Thymus (tissue), 11 donors: ENCODE measurements at regions not wholly inside any gene's neighbourhood (a gene's known extent, or its start where the extent isn't known, plus 50 kb on each side); places are given as distances from the start of the nearest gene placed in this dataset.

Experiments used
- DNase-seq, 9 donors: peaks; one replicate each; pipeline ENCODE4 v3.0.0-alpha.2; 2013; ENCODE audit warnings: low spot score in 9 of 9, low read depth in 6 of 9, missing footprints in 1 of 9
- H3K27ac ChIP-seq, 2 donors: one replicate each; pipeline ENCODE4 v1.5.1; 2013; ENCODE audit warnings: control low read depth in 1 of 2, low read depth in 1 of 2, low read length in 1 of 2, mild to moderate bottlenecking in 1 of 2, moderate library complexity in 1 of 2
- H3K27me3 ChIP-seq, 2 donors: one replicate each; pipeline ENCODE4 v1.5.1; 2013; ENCODE audit warnings: low read length in 1 of 2; ENCODE audit not compliant: control insufficient read depth in 2 of 2, insufficient read depth in 1 of 2
- H3K36me3 ChIP-seq, 2 donors: one replicate each; pipeline ENCODE4 v1.5.1; 2013; ENCODE audit warnings: low read length in 1 of 2, mild to moderate bottlenecking in 1 of 2, moderate library complexity in 1 of 2; ENCODE audit not compliant: control insufficient read depth in 2 of 2, insufficient read depth in 2 of 2
- H3K4me1 ChIP-seq, 2 donors: one replicate each; pipeline ENCODE4 v1.5.1; 2013; ENCODE audit warnings: low read length in 2 of 2; ENCODE audit not compliant: control insufficient read depth in 2 of 2, insufficient read depth in 2 of 2
- H3K4me3 ChIP-seq, 2 donors: one replicate each; pipeline ENCODE4 v1.5.1; 2013; ENCODE audit warnings: low read length in 2 of 2, control low read depth in 1 of 2, mild to moderate bottlenecking in 1 of 2
- H3K9me3 ChIP-seq, 2 donors: one replicate each; pipeline ENCODE4 v1.5.1; 2013; ENCODE audit warnings: low read length in 1 of 2, mild to moderate bottlenecking in 1 of 2; ENCODE audit not compliant: control insufficient read depth in 2 of 2, insufficient read depth in 1 of 2
- WGBS: extraction: QIAGEN DNeasy Blood & Tissue Kit; methylation state at CpG from one replicate; pipeline ENCODE4 v1.1.7; 2013; 5-methylcytosine and 5-hydroxymethylcytosine counted together
- donor health status: healthy.

DNA sequence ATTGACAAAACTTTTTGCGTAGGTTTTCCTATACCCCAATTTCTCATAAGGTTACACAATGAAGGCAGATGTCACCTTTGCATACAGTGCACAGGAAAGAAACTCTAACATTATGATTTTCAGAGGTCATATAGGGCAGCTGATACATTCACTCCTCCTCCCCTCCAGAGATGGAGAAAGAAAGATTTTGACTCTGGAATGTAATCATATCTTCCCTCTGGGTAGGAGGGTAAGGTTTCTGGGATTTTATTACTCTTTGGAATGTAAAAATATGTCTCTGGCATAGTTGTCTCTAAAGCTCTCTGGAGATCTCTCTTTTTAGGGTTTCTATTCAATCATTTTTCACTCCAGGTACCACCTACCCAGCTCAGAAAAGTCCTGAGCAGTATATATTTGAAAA lies 398.3 kb downstream of the GPD2 start:
- Histone ChIP-seq H3K4me3 (no peak overlapping the region), H3K9me3 (no peaks in the 10 kb centered on the region), H3K27ac (no peak overlapping the region), H3K36me3 (no peaks in the 10 kb centered on the region), H3K4me1 (no peaks in the 10 kb centered on the region), H3K27me3 (no peaks in the 10 kb centered on the region)
- no peak for DNase-seq
- 97% methylated on average over 1 of the region's 1 CpG for WGBS

DNA sequence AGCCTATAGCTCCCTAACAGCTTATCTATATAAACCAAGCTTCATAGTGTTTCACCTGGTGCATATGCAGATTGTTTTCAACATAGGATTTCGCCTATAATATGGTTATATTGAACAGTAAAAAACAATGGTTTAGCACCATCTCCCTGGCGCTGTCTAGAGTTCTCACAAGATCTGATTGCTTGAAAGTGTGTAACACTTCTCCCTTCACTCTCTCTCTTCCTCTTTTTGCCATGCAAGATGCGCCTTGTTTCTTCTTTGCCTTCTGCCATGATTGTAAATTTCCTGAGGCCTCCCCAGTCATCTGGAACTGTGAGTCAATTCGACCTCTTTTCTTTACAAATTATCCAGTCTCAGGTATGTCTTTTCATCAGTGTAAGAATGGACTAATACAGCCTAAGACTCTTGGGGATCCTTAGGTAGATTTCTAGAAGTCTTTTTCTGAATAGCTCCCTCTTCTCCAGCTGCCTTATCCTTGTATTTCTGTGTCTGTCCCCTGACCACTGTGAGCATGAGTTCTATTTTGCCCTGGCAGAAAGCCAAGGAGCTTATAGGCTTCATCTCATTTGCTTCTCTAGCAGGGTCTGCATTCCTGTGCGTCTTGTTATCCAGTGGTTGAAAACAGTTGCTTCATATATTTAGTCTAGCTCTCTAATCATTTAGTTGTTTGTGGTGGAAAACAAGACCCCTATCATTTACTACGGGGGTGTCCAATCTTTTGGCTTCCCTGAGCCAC lies 401.6 kb downstream of the GPD2 start:
- H3K9me3 ChIP-seq: no peaks in the 10 kb centered on the region
- H3K4me3 ChIP-seq: no peak overlapping the region
- WGBS: 89% methylated on average over 6 of the region's 6 CpGs
- H3K27me3 ChIP-seq: no peaks in the 10 kb centered on the region
- H3K4me1 ChIP-seq: no peaks in the 10 kb centered on the region
- DNase-seq: no peak
- H3K36me3 ChIP-seq: no peaks in the 10 kb centered on the region
- H3K27ac ChIP-seq: no peak overlapping the region

DNA sequence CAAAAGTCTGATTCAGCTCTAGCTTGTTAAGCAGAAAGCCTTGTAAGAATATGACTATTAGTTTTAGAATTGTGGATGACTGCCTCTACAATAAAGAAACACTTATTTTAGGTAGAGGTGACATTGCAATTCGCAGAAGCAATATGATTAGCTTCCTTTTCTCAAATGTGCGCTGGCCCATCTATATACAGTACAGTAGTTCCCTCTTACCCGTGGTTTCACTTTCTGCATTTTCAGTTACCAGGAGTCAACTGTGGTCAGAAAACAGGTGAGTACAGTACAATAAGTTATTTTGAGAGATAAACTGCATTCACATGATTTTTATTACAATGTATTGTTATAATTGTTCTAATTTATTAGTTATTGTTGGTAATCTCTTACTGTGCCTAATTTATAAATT lies 405.1 kb downstream of the GPD2 start:
- Histone ChIP-seq H3K36me3 (no peaks in the 10 kb centered on the region), H3K27me3 (no peaks in the 10 kb centered on the region), H3K4me3 (no peak overlapping the region), H3K27ac (no peak overlapping the region), H3K9me3 (no peaks in the 10 kb centered on the region), H3K4me1 (no peaks in the 10 kb centered on the region)
- WGBS: 79% methylated on average over 3 of the region's 3 CpGs
- no peak for DNase-seq

DNA sequence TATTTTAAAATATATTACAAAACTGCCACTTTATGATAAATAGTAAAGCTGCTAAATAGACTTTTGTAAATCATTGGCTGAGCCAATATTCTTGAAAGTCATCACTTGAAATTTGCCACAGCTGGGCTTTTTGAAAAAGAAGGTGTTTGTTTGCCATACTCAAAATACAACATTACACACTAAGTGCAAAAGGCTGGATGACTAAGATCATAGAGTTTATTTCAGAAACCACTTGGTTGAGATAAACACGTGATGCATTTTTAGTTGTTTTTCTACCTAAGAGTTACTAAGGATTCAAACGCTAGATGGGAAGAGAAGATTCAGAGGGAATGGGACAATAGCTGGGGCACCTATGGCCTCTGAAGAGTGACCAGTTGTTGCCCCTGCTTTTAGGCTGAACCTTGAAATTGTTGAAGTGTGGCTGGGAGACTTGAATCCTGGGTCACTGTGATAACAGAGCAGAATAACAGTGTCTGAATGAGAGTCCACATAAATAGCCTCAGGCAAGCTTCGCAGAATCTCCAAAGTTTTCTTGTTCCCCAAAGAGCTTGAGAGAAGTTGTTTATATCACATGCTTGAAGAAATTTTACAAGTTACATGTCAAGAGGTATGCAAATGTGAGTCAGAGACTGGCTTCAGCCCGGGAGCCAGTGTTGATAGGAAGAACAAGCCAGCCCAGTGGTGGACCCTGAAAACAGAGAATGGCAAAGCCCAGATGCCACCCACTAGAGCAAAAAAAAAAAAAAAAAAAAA lies 409.8 kb downstream of the GPD2 start:
- Histone ChIP-seq H3K27ac (no peak overlapping the region), H3K9me3 (no peaks in the 10 kb centered on the region), H3K27me3 (no peaks in the 10 kb centered on the region), H3K4me3 (no peak overlapping the region), H3K36me3 (no peaks in the 10 kb centered on the region), H3K4me1 (no peaks in the 10 kb centered on the region)
- DNase-seq: no peak
- WGBS: 66% methylated on average over 4 of the region's 4 CpGs

DNA sequence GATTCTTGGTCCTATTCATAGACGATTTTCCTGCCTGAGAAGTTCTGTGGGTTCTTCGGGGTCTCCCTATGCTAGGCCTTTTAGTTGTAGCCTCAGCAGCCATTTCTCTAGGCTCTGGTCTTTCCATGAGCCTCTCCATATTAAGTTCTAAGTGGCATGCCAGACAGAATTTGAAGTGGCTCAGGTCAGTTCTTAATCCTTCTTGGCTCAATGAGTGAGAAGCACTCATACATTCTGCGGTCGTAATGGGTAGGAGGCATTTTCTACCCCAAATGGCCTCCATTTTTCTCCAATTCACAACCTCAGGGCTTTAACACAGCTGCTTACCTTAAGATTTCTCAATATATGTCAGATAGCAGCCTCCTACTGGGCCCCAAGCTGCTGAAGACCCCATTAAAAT lies 405.3 kb upstream of the GALNT5 start:
- H3K4me3 ChIP-seq: no peak overlapping the region
- H3K36me3 ChIP-seq: no peaks in the 10 kb centered on the region
- 95% methylated on average over 4 of the region's 4 CpGs for WGBS
- no peak for DNase-seq
- no peaks in the 10 kb centered on the region for H3K4me1 ChIP-seq
- no peaks in the 10 kb centered on the region for H3K9me3 ChIP-seq
- no peak overlapping the region for H3K27ac ChIP-seq
- H3K27me3 ChIP-seq: no peaks in the 10 kb centered on the region

DNA sequence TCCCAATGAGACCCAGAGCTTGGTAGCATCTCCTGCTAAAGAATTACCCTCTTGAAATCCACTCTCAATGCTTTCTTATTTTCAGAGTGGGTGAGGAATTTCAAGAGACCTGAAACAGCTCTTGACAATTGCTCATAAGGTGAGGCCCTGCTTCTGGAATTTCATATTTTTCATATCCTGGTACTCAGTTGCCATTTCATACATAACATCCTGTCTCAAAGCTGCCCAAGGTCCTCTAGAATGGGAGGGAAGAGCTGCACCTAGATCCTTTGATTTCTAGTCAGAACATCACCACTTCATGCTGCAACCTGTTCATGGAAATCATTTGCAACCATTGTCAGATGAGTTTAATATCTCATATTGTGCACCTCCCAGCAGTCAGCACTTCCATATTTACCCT lies 404.8 kb upstream of the GALNT5 start:
- no peaks in the 10 kb centered on the region for H3K4me1 ChIP-seq
- H3K27ac ChIP-seq: no peak overlapping the region
- no peaks in the 10 kb centered on the region for H3K27me3 ChIP-seq
- no peak overlapping the region for H3K4me3 ChIP-seq
- no peaks in the 10 kb centered on the region for H3K36me3 ChIP-seq
- H3K9me3 ChIP-seq: no peaks in the 10 kb centered on the region
- DNase-seq: no peak

DNA sequence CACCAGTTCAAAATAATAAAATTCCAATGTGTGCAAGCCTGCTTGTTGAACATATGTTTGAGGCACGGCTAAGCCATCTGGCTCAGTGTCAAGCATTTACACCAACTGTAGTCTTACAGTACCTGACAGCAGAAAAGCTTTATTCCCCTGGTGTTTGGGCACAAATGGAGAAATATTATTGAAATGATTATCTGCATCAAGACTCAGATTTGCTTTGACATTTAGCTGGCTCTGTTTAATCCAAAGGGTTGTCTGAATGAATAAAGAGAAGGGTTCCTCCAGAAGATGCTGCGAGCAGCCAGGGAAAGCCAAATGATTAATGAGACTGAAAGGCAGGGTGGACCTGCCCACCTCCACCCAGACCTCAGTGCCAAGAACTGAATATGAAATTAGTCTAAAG lies 393.2 kb upstream of the GALNT5 start:
- H3K4me3 ChIP-seq: no peak overlapping the region
- H3K9me3 ChIP-seq: no peaks in the 10 kb centered on the region
- H3K27ac ChIP-seq: no peak overlapping the region
- H3K36me3 ChIP-seq: no peaks in the 10 kb centered on the region
- H3K4me1 ChIP-seq: no peaks in the 10 kb centered on the region
- DNase-seq: no peak
- WGBS: 78% methylated on average over 2 of the region's 2 CpGs
- no peaks in the 10 kb centered on the region for H3K27me3 ChIP-seq

DNA sequence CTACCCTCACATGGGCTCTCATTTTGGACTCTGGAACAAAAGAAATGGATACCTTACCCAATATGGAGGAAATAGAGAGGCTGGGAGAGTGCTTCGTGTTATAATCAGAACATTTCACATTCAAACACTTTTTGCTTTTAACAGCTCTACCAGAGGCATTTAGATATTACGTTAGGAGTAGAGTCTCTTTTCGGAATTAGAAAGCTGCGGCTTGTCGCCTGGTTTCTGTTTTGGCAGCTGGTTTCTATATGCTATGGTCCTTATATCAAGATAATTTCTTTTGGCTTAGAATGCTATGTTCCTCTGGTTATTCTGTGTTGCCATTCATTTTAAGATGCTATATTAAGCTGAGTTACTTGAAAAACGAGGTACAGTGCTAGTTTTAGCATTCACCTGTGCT lies 392.8 kb upstream of the GALNT5 start:
- DNase-seq: no peak
- no peaks in the 10 kb centered on the region for H3K4me1 ChIP-seq

DNA sequence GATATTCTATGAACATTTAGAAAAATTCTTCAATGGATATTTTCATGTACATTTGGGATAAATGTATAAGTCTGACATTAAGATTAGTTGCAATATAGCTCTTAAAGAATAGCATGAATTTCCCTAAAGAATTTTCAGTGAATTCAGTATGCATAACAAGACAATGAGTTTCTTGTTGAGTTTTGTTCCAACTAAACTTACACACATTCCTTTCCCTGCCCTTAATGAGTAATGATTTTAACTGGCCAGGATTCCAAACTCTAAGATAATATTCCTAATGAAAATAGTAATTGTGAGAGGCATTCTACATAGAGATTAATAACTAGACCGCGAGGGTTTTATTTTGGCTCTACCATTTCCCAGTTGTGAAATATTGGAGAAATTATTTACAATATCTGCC lies 390.3 kb upstream of the GALNT5 start:
- H3K27me3 ChIP-seq: no peaks in the 10 kb centered on the region
- no peaks in the 10 kb centered on the region for H3K4me1 ChIP-seq
- no peak for DNase-seq
- 97% methylated on average over 2 of the region's 2 CpGs for WGBS
- no peak overlapping the region for H3K4me3 ChIP-seq
- H3K27ac ChIP-seq: no peak overlapping the region
- H3K36me3 ChIP-seq: no peaks in the 10 kb centered on the region
- no peaks in the 10 kb centered on the region for H3K9me3 ChIP-seq

More for the DNA sequence above, 392.8 kb upstream of the GALNT5 start:
- H3K36me3 ChIP-seq: no peaks in the 10 kb centered on the region
- no peak overlapping the region for H3K27ac ChIP-seq
- H3K4me3 ChIP-seq: no peak overlapping the region
- no peaks in the 10 kb centered on the region for H3K9me3 ChIP-seq
- no peaks in the 10 kb centered on the region for H3K27me3 ChIP-seq
- 85% methylated on average over 6 of the region's 6 CpGs for WGBS
